Effector memory CD8-positive, alpha-beta T cell (primary cell): ENCODE measurements at regions not wholly inside any gene's neighbourhood (a gene's known extent, or its start where the extent isn't known, plus 50 kb on each side); places are given as distances from the start of the nearest gene placed in this dataset.
"Not testable (repeated sequence)": the region's sequence is repeated elsewhere in the genome, so short reads cannot be mapped to it uniquely, and the experiment has no call there.

ENCODE experiments used
- ATAC-seq: fragments of 150-1000 bp; cut with Tn5 transposase; replicated peaks from 2 replicates; pipeline ENCODE4 v1.10.0; 2021; ENCODE audit warnings: mild to moderate bottlenecking, moderate library complexity
- DNase-seq, 3 experiments: peaks; one replicate each; pipeline ENCODE4 v3.0.0; 2021
- H3K27ac Mint-ChIP-seq, 2 donors: one replicate each; pipeline ENCODE4 v1.8.0; 2022; ENCODE audit warnings: mild to moderate bottlenecking in 2 of 2, mixed read lengths in 2 of 2, moderate library complexity in 2 of 2
- H3K27me3 Mint-ChIP-seq, 2 donors: one replicate each; pipeline ENCODE4 v1.8.0; 2022; ENCODE audit warnings: mixed read lengths in 2 of 2
- H3K36me3 Mint-ChIP-seq: one replicate; pipeline ENCODE4 v1.8.0; 2022; ENCODE audit warnings: mild to moderate bottlenecking, moderate library complexity, mixed read lengths; ENCODE audit not compliant: insufficient read depth
- H3K4me1 Mint-ChIP-seq, 2 donors: one replicate each; pipeline ENCODE4 v1.8.0; 2022; ENCODE audit warnings: low read depth in 2 of 2, mixed read lengths in 2 of 2
- H3K4me3 Mint-ChIP-seq, 2 donors: one replicate each; pipeline ENCODE4 v1.8.0; 2022; ENCODE audit warnings: mild to moderate bottlenecking in 2 of 2, mixed read lengths in 2 of 2, moderate library complexity in 2 of 2
- H3K9me3 Mint-ChIP-seq, 2 donors: one replicate each; pipeline ENCODE4 v1.8.0; 2022; ENCODE audit warnings: mixed read lengths in 2 of 2

GRCh38 chr5:29001666-29002065 is 1963.3 kb upstream of the CDH9 start:
- Mint-ChIP-seq H3K9me3 (peaks cover 6 to 8% of the 10 kb centered on the region in 2 donors), H3K27me3 (no peaks in the 10 kb centered on the region), H3K36me3 (no peaks in the 10 kb centered on the region), H3K4me1 (no peaks in the 10 kb centered on the region), H3K27ac (no peak overlapping the region), H3K4me3 (no peak overlapping the region)
- no peak for ATAC-seq
- DNase-seq = no peak

GRCh38 chr5:28984639-28985038 is 1946.3 kb upstream of the CDH9 start:
- H3K27me3 Mint-ChIP-seq = no peaks in the 10 kb centered on the region
- no peak overlapping the region for H3K27ac Mint-ChIP-seq
- H3K4me3 Mint-ChIP-seq = no peak overlapping the region
- no peak for DNase-seq
- H3K36me3 Mint-ChIP-seq = peaks cover 4% of the 10 kb centered on the region
- H3K4me1 Mint-ChIP-seq = no peaks in the 10 kb centered on the region
- no peak for ATAC-seq
- H3K9me3 Mint-ChIP-seq = peaks cover 7 to 10% of the 10 kb centered on the region in 2 donors

GRCh38 chr5:28975508-28975907 is 1937.1 kb upstream of the CDH9 start:
- Mint-ChIP-seq H3K4me3 (no peak overlapping the region), H3K36me3 (no peaks in the 10 kb centered on the region), H3K9me3 (peaks cover 8 to 20% of the 10 kb centered on the region in 2 donors), H3K27ac (no peak overlapping the region), H3K4me1 (no peaks in the 10 kb centered on the region), H3K27me3 (no peaks in the 10 kb centered on the region)
- ATAC-seq (no peak), DNase-seq (no peak)

GRCh38 chr5:28967848-28968247 is 1929.5 kb upstream of the CDH9 start:
- Mint-ChIP-seq H3K36me3 (no peaks in the 10 kb centered on the region), H3K9me3 (peaks cover 5 to 6% of the 10 kb centered on the region in 2 donors), H3K4me3 (no peak overlapping the region), H3K4me1 (no peaks in the 10 kb centered on the region), H3K27me3 (no peaks in the 10 kb centered on the region), H3K27ac (no peak overlapping the region)
- DNase-seq = no peak
- no peak for ATAC-seq

GRCh38 chr5:28961816-28962215 is 1923.4 kb upstream of the CDH9 start:
- H3K27me3 Mint-ChIP-seq = no peaks in the 10 kb centered on the region
- no peak overlapping the region for H3K27ac Mint-ChIP-seq
- no peaks in the 10 kb centered on the region for H3K36me3 Mint-ChIP-seq
- DNase-seq (no peak), ATAC-seq (no peak)
- peaks cover 5 to 9% of the 10 kb centered on the region in 2 donors for H3K9me3 Mint-ChIP-seq
- H3K4me1 Mint-ChIP-seq = no peaks in the 10 kb centered on the region
- H3K4me3 Mint-ChIP-seq = no peak overlapping the region

- DNase-seq = no peak
- no peak for ATAC-seq
- Mint-ChIP-seq H3K27ac (no peak overlapping the region), H3K9me3 (peaks cover 4 to 9% of the 10 kb centered on the region in 2 donors), H3K36me3 (no peaks in the 10 kb centered on the region), H3K27me3 (no peaks in the 10 kb centered on the region), H3K4me3 (no peak overlapping the region), H3K4me1 (no peaks in the 10 kb centered on the region)
These were observed 1920.2 kb upstream of the CDH9 start for GRCh38 chr5:28958581-28958980.

- H3K27ac Mint-ChIP-seq = no peak overlapping the region
- ATAC-seq (no peak), DNase-seq (no peak)
- H3K4me1 Mint-ChIP-seq = no peaks in the 10 kb centered on the region
- no peak overlapping the region for H3K4me3 Mint-ChIP-seq
- no peaks in the 10 kb centered on the region for H3K27me3 Mint-ChIP-seq
- no peaks in the 10 kb centered on the region for H3K36me3 Mint-ChIP-seq
- peaks cover 4 to 9% of the 10 kb centered on the region in 2 donors for H3K9me3 Mint-ChIP-seq
These were observed 1919.1 kb upstream of the CDH9 start for GRCh38 chr5:28957450-28957849.

GRCh38 chr5:28954074-28954473 is 1915.7 kb upstream of the CDH9 start:
- Mint-ChIP-seq H3K27me3 (no peaks in the 10 kb centered on the region), H3K36me3 (peaks cover 4% of the 10 kb centered on the region), H3K4me1 (no peaks in the 10 kb centered on the region), H3K9me3 (peaks cover 6 to 12% of the 10 kb centered on the region in 2 donors), H3K27ac (no peak overlapping the region), H3K4me3 (no peak overlapping the region)
- DNase-seq (no peak), ATAC-seq (no peak)

GRCh38 chr5:28947865-28948264 is 1909.5 kb upstream of the CDH9 start:
- peaks cover 3 to 12% of the 10 kb centered on the region in 2 donors for H3K9me3 Mint-ChIP-seq
- no peaks in the 10 kb centered on the region for H3K4me1 Mint-ChIP-seq
- no peaks in the 10 kb centered on the region for H3K27me3 Mint-ChIP-seq
- DNase-seq (no peak), ATAC-seq (no peak)
- peaks cover 4% of the 10 kb centered on the region for H3K36me3 Mint-ChIP-seq
- H3K4me3 Mint-ChIP-seq = no peak overlapping the region
- no peak overlapping the region for H3K27ac Mint-ChIP-seq

- peaks cover 4% of the 10 kb centered on the region for H3K36me3 Mint-ChIP-seq
- H3K27ac Mint-ChIP-seq = no peak overlapping the region
- H3K27me3 Mint-ChIP-seq = no peaks in the 10 kb centered on the region
- H3K4me3 Mint-ChIP-seq = no peak overlapping the region
- DNase-seq = no peak
- no peak for ATAC-seq
- H3K9me3 Mint-ChIP-seq = peaks cover 7 to 13% of the 10 kb centered on the region in 2 donors
- no peaks in the 10 kb centered on the region for H3K4me1 Mint-ChIP-seq
These were observed 1907.5 kb upstream of the CDH9 start for GRCh38 chr5:28945859-28946258.

GRCh38 chr5:28929366-28929765 is 1891.0 kb upstream of the CDH9 start:
- not testable (repeated sequence) for DNase-seq, H3K4me1 Mint-ChIP-seq, H3K27me3 Mint-ChIP-seq, H3K9me3 Mint-ChIP-seq, H3K36me3 Mint-ChIP-seq, ATAC-seq, H3K27ac Mint-ChIP-seq, H3K4me3 Mint-ChIP-seq

GRCh38 chr5:28928327-28928790 is 1890.0 kb upstream of the CDH9 start:
- H3K36me3 Mint-ChIP-seq, H3K4me1 Mint-ChIP-seq, ATAC-seq, H3K27ac Mint-ChIP-seq, H3K9me3 Mint-ChIP-seq, H3K27me3 Mint-ChIP-seq, H3K4me3 Mint-ChIP-seq, DNase-seq: not testable (repeated sequence)

- no peaks in the 10 kb centered on the region for H3K36me3 Mint-ChIP-seq
- no peaks in the 10 kb centered on the region for H3K27me3 Mint-ChIP-seq
- no peak for ATAC-seq
- no peak overlapping the region for H3K27ac Mint-ChIP-seq
- no peaks in the 10 kb centered on the region for H3K4me1 Mint-ChIP-seq
- H3K9me3 Mint-ChIP-seq = peaks cover 3 to 8% of the 10 kb centered on the region in 2 donors
- H3K4me3 Mint-ChIP-seq = no peak overlapping the region
- DNase-seq = no peak
These were observed 1889.4 kb upstream of the CDH9 start for GRCh38 chr5:28927559-28928326.

- Mint-ChIP-seq H3K4me1 (no peaks in the 10 kb centered on the region), H3K36me3 (no peaks in the 10 kb centered on the region), H3K9me3 (peaks cover 3 to 8% of the 10 kb centered on the region in 2 donors), H3K27me3 (no peaks in the 10 kb centered on the region), H3K27ac (no peak overlapping the region), H3K4me3 (no peak overlapping the region)
- DNase-seq (no peak), ATAC-seq (no peak)
These were observed 1888.0 kb upstream of the CDH9 start for GRCh38 chr5:28926422-28926821.
